HFF-Myc (cell line): ENCODE measurements at regions not wholly inside any gene's neighbourhood (a gene's known extent, or its start where the extent isn't known, plus 50 kb on each side); places are given as distances from the start of the nearest gene placed in this dataset.

Experiments
- DNase-seq: peaks from one replicate; pipeline ENCODE4 v3.0.0-alpha.2; 2011; ENCODE audit warnings: low read depth; ENCODE audit errors: extremely low read depth
- H3K4me3 ChIP-seq: replicated peaks from 2 replicates; pipeline ENCODE4 v1.5.1; 2011; ENCODE audit warnings: low read depth, mild to moderate bottlenecking, control low read depth, low read length
- TF ChIP-seq, protein P1 (sequence below): IDR thresholded peaks from 2 replicates; pipeline ENCODE4 v1.5.1; 2012; ENCODE audit warnings: mild to moderate bottlenecking, low read depth, low read length, control low read depth; ENCODE audit errors: missing control alignments

- TF ChIP-seq, protein P1, sequence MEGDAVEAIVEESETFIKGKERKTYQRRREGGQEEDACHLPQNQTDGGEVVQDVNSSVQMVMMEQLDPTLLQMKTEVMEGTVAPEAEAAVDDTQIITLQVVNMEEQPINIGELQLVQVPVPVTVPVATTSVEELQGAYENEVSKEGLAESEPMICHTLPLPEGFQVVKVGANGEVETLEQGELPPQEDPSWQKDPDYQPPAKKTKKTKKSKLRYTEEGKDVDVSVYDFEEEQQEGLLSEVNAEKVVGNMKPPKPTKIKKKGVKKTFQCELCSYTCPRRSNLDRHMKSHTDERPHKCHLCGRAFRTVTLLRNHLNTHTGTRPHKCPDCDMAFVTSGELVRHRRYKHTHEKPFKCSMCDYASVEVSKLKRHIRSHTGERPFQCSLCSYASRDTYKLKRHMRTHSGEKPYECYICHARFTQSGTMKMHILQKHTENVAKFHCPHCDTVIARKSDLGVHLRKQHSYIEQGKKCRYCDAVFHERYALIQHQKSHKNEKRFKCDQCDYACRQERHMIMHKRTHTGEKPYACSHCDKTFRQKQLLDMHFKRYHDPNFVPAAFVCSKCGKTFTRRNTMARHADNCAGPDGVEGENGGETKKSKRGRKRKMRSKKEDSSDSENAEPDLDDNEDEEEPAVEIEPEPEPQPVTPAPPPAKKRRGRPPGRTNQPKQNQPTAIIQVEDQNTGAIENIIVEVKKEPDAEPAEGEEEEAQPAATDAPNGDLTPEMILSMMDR, result no peak
- no peak overlapping the region for H3K4me3 ChIP-seq
- no peak for DNase-seq
Measured at GRCh38 chr4:147049946-147050345, 104.3 kb upstream of the TTC29 start.

GRCh38 chr4:147050356-147050765, 104.7 kb upstream of the TTC29 start:
- no peak for DNase-seq
- no peak overlapping the region for H3K4me3 ChIP-seq
- TF ChIP-seq, protein P1, result no peak

- DNase-seq, result no peak
- no peak overlapping the region for H3K4me3 ChIP-seq
- TF ChIP-seq, protein P1, result no peak
Measured at GRCh38 chr4:147052361-147052760, 106.7 kb upstream of the TTC29 start.

- TF ChIP-seq, protein P1, result no peak
- DNase-seq, result no peak
- H3K4me3 ChIP-seq, result no peak overlapping the region
Measured at GRCh38 chr4:147054228-147054872, 108.7 kb upstream of the TTC29 start.

- no peak for DNase-seq
- TF ChIP-seq, protein P1, result peak; percentile 17
- H3K4me3 ChIP-seq, result peak overlapping the region; percentile 18; the same call in 1 of the 2 replicates
Measured at GRCh38 chr4:147056940-147057610, 111.4 kb upstream of the TTC29 start.

DNA sequence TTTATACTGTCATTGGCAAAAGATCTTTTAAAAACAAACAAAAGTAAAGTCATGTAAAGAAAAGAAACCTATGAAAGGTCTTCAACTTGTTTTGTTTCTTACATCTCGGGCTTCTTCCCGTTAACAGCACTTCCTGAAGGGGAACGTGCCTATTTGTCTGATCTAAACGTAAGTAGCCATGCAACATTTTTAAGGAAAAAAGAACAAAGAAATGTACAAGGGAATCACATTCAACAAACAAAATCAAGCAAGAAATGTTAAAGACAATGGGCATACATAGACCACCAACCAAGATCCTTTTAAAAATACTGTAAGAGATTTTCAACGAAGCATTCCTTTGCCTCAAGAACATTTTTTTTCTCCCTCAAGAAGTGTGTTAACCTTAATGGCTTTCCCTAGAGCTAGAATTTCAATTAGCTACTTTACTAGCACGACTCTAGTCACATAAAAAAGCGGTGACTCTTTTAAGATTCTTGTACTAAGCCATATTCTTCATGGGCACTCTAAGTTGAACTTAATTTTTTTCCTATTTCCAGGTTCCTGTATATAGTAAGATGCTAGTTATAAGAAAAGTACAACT, 112.0 kb upstream of the TTC29 start:
- peak overlapping the region; percentile 18; the same call in 1 of the 2 replicates for H3K4me3 ChIP-seq
- no peak for DNase-seq
- TF ChIP-seq, protein P1, result no peak
